NCI-H526 (cell line): ENCODE measurements at regions not wholly inside any gene's neighbourhood (a gene's known extent, or its start where the extent isn't known, plus 50 kb on each side); places are given as distances from the start of the nearest gene placed in this dataset.

Source experiments
- DNase-seq, 2 experiments: peaks; one replicate each; lab custom pipeline; 2025; lab: John Stamatoyannopoulos, UW

DNA sequence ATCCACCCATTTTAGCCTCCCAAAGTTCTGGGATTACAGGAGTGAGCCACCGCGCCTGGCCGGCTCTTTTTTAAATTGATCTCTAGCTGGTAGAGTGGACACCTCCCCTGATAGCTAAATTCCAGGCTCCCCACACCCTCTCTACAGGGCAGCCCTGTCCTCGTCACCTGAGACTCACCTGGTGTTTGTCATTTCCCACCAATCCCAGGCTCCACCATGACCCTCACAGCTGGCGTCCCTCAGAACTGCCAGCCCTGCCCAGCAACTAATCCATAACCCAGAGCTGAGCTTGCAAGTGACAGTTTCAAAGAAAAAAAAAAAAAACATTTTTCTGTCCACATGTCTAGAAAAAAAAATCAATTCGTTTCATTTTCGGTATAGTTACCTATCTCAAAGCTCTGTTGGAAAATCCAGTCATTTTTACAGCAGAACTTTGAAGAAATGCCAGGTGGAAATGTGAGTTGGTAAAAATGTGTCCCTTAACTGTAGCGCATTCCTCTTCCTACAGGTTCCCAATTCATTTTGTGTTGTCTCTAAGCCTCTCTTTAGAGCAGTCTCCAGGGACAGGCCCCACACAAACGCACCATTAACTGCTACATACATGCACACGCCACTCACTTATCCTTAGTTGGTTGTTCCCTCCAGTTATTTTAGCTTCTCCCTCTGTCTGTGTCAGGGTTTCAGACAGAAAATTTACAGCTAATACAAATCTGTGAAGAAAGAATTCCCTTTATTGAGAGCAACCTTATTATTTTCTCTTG is 294.7 kb downstream of the FBXO15 start:
- DNase-seq: no peak

DNA sequence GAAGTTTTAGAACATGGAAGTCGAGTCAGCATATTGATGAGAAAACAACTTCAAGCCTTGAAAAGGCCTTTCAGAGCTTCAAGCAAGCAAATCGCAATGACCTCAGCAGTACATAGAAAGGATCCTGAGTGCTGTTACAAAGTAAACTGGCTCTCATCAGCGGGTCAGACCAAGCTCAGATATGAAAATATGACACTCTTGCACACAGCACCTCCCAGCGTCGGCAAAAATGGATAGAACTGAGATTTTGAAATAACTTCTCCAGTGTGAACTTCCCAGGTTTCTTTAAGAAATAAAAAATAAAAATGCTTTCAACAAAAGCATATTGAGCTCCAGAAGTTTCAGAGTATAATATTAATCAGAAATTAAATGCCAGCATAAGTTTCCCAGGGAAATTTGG is 296.9 kb downstream of the FBXO15 start:
- no peak for DNase-seq

- DNase-seq: no peak
Observed at GRCh38 chr18:73848656-73849055, 299.0 kb downstream of the FBXO15 start.

DNA sequence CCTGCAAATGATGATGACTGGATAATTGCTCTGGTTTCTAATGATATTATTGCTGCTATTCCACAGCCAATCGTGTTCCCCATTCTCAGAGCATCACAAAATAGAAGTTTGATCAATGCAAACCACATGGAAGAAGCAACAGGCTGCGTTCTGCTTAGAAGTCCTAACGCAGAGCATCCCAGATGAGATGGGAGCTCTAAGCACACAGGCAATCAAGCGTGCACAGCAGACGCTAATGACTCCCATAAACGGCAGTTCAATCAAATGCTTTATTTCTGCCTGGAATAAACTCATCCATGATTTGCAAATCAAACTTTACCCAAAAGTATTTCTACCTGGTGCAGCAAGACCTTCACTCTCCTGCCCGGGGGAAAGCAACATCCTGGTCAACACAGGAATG is 304.2 kb downstream of the FBXO15 start:
- no peak for DNase-seq

GRCh38 chr18:73842795-73843394 is 304.7 kb downstream of the FBXO15 start:
- peak in 1 of 2 experiments; percentile 53 for DNase-seq

DNA sequence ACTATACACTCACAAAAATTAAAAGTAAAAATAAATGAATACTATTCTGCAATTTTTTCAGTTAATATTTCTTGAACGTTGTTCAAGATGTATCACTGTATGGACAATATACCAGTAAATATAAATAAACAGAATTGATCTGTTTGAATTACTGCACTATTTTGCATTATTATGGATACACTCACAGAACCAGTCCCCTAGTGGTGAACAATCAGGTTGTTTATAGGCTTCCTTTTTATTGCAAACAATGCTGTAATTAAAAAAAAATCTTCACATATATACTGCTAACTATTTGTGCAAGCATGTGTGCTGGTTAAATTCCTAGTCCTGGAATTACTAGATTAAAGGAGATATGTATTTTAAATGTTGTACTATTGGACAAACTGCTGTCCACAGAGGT is 306.0 kb downstream of the FBXO15 start:
- DNase-seq: no peak

DNA sequence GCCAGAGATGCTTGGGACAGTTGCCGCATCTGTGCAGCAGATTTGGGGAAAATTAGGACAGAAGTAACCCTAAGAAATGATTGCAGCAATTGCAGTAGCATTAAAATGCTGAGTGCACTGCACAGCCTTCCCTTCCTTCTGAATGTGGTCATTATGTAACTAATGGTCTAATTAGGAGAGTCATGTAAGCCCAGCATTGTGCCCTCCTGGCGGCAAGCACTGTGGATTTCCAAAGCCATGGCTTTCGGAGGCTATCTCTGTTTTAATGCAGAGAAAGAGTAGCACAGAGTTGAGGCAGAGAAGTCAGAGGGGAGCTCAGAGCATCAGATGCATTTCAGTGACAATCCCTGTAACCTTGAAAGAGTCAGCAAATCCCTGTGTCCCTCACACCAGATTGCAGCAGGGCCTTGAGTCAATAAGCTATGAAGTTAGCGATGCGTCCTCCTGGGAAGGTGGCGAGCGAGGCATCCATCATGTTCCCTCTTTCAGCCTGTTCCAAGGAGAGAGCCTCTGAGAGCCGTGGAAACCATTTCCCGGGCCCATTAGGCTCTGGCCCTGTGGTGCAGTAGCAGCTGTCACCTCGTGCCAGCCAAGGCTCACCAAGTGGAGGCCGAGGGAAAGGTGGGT is 307.2 kb downstream of the FBXO15 start:
- DNase-seq: no peak

GRCh38 chr18:73839441-73839840 is 308.2 kb downstream of the FBXO15 start:
- DNase-seq: no peak

DNA sequence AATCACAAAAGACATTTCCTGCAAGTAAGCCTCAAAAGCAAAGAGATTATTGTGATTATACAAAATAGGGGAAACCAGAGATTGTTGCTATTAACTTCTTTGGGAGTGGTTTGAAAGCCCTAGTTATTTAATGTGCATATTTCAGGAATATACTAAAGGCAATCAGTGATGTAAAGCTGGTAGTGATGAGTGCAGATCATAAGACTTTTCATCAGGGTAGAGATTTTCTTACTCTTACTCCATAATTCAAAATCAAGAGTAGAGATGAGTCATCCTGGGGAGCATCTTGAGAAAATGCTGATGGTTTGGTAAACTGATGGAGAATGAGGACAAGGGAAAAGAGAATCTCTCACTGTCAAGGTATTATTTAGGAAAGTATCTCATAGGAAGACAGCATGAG is 309.5 kb downstream of the FBXO15 start:
- DNase-seq: no peak

DNA sequence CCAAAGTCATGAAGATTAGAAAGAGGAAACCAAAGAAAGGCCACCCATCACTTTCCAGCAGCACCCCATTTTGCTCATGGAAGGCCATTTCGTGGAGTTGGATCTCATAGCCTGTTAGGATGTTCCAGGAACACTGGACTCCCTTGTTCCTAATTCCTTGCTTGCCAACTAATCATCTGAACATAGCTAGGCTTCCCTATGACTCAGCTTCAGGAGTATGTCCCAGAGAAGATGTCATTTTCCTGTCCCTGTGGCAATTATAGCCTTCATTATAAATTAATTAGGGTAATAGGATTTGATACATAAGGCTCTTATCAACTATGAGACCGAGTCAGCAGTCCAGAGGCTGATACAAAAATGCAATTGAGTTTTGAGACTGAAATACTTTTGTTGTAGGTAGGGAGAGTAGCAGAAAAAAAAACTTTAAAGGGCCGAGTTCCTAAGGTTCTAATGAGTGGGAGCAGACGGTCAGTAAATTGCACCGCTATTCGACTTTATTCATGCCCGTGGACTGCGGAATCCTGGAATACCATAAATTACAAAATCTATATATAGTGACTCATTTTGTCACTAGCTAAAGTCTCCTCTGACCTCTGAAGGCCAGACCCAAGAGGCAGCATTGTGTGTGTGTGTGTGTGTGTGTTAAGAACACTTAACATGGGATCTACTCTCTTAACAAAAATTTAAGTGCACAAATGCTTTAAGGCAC is 311.8 kb downstream of the FBXO15 start:
- DNase-seq: no peak

DNA sequence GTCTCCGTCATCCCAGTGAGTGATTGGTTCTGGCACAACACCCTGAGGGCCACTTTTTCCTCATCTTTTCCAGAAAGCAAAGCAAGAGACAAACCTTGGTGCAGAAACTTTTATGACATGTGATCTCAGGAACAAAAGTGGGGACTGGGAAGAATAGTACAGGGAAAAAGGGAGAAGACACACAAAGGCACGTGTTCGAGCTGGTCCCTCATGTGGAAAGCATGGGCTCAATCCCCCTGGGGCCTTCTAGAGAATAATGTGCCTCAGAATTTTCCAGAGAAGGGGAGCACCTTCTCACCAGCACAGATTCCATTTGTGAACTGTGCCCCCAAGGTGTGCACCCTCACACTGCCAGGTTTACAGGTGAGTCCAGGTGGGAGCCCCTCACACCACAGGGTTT is 312.6 kb downstream of the FBXO15 start:
- DNase-seq: no peak

- DNase-seq: no peak
Observed at GRCh38 chr18:73831688-73832087, 315.9 kb downstream of the FBXO15 start.

DNA sequence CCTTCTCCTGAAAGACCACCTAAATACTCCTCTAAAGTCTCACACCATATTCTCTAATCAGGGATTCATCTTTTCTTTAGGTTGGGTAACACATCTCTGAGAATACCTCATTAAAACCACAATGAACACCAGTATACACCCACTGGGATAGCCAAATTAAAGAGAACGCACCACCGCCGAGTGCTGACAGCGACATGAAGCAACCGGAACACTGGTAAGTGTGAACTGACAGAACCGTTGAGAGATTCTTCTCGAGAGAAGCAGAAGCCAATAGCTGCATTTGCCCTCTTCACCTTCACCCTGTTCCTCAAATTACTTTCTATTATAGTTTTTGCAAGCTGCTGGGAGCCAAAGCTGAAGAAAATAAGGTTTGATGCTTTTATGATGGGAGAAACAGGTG is 318.5 kb downstream of the FBXO15 start:
- no peak for DNase-seq

GRCh38 chr18:73827801-73828200 is 319.8 kb downstream of the FBXO15 start:
- no peak for DNase-seq

DNA sequence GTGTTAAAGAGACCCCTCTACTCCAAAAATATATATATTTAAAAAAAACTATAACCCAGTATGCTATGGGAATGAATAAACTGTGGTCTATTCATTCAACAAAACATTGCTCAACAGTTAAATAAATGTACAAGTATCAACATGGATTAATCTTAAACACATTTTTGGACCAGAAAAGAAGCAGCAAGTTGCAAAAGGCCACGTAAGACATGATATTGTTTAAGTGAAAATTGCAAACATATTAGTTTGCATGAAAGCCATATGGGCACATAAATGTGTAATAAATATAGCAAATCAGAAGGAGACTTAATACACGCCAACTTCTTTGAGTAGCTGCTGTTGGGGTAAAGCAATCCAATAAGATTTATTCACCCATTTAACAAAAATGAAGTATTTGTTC is 321.5 kb downstream of the FBXO15 start:
- DNase-seq: no peak

DNA sequence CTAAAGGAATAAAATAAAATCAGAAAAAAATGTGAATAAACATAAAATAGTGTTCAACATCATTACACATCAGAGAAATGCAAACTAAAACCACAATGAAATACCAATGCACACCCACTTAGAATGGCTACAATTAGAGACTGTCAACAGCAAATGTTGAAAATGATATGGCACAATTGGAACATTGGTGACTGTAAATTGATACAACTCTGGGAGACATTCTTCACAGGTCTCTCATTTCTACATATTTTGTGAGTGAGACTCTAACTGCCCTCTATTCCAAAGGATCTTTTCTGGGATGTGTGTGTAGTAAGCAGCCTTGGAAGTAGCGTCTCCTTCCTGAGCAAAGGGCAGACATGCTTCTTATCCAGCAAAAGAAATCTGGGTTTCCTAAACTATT is 323.0 kb downstream of the FBXO15 start:
- no peak for DNase-seq

GRCh38 chr18:73812423-73812822 is 335.2 kb downstream of the FBXO15 start:
- DNase-seq: no peak

GRCh38 chr18:73807551-73808192 is 340.0 kb downstream of the FBXO15 start:
- DNase-seq: no peak

- DNase-seq: no peak
Observed at GRCh38 chr18:73805991-73806390, 341.6 kb downstream of the FBXO15 start.

- DNase-seq: no peak
Observed at GRCh38 chr18:73797419-73797818, 350.2 kb downstream of the FBXO15 start.

DNA sequence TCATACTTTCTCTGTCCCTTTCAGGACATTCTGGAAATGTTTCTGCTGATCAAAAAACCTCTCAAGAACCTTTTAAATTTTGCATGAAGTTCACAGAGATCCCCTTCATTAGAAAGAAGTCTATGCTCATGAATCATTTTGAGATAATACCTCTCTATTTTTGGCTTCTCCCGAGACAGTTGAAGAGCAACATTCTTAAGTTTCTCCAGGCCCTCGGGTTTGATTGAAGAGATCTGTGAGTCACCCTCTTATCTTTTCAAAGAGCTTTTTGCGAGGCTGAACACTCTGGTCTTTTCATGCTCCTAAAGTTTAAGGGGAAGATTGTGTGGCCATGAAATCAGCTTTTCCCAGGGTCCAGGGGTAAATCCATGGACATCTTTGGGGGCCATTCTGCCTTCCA is 354.2 kb downstream of the FBXO15 start:
- no peak for DNase-seq

GRCh38 chr18:73791081-73791480 is 356.6 kb downstream of the FBXO15 start:
- DNase-seq: no peak
